Panc1 (cell line): ENCODE measurements at regions not wholly inside any gene's neighbourhood (a gene's known extent, or its start where the extent isn't known, plus 50 kb on each side); places are given as distances from the start of the nearest gene placed in this dataset.

Experiments
- POLR2AphosphoS5 ChIP-seq: IDR thresholded peaks from 2 replicates; pipeline ENCODE4 v1.6.1; 2012; ENCODE audit warnings: mild to moderate bottlenecking, low read depth, low read length, moderate library complexity
- TF ChIP-seq, protein P1 (sequence below): fragments of 450-650 bp; IDR thresholded peaks from 2 replicates; pipeline ENCODE4 v1.5.1; 2017; ENCODE audit warnings: mild to moderate bottlenecking

DNA sequence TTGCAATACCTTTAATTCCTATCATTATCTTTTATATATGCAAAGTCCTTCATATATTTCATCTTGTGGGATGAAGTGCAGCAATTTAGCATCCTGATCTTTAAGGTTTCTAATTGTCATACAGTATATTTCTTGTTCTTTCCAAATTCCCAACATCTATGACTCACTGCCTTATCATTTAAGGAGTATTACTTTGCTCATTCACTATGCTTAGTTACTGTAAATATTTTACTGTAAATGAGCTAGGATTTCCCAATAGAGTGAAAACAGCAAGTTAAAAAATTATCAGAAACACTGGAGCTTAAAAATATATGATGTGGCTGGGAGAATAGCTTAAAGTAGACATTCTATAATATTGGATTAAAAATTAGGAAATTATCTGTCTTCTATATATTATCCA is 69.9 kb downstream of the SLITRK6 start:
- TF ChIP-seq, protein P1, sequence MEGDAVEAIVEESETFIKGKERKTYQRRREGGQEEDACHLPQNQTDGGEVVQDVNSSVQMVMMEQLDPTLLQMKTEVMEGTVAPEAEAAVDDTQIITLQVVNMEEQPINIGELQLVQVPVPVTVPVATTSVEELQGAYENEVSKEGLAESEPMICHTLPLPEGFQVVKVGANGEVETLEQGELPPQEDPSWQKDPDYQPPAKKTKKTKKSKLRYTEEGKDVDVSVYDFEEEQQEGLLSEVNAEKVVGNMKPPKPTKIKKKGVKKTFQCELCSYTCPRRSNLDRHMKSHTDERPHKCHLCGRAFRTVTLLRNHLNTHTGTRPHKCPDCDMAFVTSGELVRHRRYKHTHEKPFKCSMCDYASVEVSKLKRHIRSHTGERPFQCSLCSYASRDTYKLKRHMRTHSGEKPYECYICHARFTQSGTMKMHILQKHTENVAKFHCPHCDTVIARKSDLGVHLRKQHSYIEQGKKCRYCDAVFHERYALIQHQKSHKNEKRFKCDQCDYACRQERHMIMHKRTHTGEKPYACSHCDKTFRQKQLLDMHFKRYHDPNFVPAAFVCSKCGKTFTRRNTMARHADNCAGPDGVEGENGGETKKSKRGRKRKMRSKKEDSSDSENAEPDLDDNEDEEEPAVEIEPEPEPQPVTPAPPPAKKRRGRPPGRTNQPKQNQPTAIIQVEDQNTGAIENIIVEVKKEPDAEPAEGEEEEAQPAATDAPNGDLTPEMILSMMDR, result no peak
- TF ChIP-seq POLR2AphosphoS5, result no peak
